Left renal cortex interstitium (tissue), 4 donors: ENCODE measurements at regions not wholly inside any gene's neighbourhood (a gene's known extent, or its start where the extent isn't known, plus 50 kb on each side); places are given as distances from the start of the nearest gene placed in this dataset.

Source experiments
- DNase-seq, 4 donors: peaks; one replicate each; pipeline ENCODE4 v3.0.0-alpha.2; 2013; ENCODE audit warnings: low read depth in 4 of 4, low spot score in 2 of 4, missing footprints in 1 of 4

DNA sequence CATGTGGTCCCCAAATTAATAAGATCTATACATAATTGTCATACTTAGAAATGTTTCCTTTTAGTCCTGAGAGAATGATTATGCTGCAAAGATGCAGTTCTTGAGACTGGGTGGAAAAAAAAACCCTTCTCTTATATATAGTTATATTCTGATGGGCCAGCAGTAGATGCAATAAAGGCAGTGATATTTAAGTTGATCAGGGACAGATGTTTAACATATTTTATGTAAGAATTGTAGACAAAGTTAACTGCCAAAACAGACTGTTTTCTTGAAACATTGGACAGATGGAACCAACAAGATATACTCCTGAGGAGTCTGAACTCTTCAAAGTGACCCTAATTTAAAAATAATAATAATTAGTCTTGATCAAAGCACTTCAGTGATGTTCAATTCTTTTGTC, 172.0 kb upstream of the LRIG1 start:
- DNase-seq, result no peak

DNA sequence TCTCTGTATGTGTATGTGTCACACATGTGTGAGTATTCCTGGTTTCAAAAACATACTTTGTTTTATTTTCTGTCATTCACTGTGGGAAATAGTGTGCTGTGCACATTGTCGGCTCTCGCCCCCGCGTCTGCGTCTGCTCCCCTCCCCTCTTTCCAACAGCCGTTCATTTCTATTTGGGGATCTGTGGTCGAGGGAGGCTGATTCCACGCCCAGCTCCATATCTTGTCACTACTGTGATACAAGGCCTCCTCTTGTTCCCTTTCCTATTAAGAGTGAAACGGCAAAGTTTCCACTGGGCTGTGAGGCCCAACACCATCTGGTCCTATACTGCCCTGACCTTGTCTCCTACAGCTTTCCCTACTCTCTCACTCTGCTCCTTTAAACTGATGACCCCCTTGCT, 172.5 kb upstream of the LRIG1 start:
- no peak for DNase-seq

DNA sequence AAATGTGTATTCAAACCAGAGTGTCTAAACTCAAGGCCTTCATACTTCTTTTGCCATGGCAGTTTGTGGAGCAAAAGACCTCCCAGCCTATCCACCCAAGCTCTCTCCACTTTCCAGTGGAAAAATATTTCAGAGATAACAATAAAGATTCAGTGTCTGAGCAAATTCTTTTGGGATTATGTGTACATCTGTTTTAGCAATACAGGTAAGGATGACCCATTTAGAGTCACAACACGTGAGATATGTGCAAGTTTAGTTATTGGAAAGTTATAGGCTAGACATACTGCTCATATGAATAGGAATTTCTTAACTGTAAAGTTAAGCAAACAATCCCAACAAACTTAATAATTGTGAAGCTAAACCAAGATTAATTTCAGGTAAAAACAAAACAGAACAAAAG, 174.5 kb upstream of the LRIG1 start:
- no peak for DNase-seq

DNA sequence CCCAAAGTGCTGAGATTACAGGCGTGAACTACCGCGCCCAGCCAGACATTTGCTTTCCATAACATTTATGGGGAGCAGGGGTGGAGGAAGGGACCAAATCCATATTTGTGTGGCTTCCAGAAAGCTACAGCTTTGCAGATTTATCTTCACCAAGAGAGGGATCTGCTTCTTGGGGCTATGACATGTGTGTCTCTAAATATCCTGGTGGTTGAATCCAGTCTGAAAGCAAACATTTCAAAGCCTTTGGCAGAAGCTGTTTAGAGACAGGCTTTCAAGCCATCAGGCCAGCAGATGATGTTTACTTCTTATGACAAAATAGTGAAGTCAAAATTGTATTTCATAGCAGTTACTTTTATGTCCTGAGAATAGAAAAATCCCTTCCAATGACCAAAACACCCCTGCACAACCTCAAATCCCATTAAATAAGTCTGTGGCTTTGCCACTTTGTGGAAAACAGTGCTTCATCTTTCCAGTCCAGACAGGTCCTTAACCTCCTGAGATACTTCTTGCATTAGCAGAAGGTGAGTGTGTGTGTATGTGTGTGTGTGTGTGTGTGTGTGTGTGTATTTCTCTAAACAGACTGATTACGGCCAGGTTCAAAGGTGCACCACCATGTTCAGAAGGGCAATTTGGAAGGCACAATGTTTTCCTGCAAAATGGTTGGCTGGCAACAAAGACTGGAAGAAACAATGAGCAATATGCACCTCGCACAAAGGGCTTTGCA, 191.4 kb upstream of the LRIG1 start:
- no peak for DNase-seq

DNA sequence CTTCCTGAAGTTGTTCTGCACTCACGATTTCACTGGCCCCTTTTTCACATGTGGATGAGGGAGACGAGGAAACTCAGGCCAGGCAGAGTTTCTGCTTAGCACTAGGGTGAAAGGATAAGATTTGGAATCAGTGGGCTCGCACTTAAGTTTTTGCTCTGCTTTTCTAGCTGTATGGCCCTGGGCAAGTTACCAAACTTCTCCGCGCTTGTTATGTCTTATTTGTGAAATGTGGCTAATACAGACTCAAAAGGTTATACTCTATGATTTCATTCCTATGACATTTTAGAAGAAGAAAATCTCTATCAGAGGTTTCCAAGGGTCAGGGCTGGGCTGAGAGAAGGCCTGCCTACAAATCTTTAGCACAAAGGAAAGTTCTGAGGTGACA, 191.9 kb upstream of the LRIG1 start:
- DNase-seq, result no peak

DNA sequence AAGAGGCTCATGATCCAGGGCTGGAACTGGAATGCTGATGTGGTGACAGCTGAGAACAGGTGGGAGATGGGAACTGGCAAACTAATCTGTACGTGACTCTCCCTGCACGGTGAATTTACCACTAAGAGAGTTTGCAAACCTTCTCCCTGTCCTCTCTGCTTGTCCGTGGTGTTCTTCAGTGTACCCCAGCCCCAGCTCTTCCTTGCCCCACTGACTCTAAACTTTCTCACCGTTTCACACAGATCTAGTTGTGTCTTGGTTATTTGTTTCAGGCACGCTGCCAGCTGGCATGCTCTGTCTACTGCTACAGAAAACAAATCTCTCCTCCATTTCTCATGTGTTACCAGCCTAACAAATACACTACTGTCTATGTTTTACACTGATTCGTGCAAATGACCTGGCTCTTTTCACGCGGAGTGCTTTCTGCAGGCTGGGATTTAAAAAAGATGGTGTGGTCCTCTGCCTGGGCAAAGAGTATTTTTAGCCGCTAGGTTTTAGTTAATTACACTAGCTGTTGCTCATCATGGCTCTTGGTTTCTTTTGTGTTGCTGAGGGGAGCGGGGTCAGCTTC, 192.7 kb upstream of the LRIG1 start:
- DNase-seq, result peak in 2 of 4 donors; percentile 24 to 42

DNA sequence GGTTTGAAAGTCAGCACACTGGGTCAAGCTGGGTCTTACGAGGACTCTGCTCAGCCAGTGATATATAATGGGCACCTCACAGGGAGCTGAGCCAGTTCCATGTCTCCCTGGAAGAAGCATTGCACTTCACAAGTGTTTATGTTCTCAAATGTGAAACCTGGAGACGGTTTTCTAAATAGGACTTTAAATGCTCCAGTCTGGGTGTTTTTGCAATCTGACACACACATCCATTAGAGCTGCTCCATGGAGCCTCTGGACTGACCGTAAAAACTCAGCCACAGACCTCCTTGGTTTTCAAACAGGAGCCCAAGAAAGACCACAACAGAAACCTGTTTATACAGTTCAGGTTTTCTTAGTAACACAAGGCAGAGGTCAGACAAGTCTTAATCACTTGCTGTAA, 201.3 kb upstream of the LRIG1 start:
- no peak for DNase-seq

DNA sequence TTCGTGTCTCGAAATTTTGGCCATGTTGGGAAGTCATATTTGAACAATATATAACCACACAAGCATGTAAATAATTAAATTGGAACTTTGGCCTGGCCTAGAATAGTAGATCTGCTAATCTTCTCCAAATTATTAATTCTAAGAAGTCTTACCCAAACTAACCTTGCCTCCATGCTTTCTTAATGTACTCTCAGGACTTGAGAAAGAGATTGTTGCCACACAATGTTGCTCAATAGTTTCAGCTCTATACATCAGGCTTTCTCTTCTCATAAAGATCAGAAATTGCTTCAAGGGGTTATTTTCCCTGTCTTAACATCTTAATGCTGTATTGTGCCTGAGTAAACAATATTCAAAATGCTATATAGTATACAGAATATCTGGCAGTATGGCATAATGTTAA, 202.7 kb upstream of the LRIG1 start:
- DNase-seq, result no peak

DNA sequence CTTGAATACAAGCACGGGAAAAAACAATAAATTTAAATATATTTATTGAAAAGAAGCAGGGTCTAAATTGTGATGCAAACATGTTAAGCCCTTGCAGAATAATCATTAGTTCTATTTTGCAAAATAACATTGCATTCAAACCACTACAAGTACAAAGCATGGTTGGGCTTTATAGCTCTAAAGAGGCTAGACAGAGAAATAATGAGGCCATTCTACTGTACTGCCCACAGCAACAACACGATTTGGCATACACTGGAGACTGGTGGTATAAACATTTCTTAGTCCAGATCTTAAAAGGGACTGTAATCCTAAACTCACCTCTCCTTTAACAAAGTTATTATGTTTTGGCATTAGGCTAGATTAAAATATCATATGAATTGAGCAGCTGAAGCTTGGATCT, 204.3 kb upstream of the LRIG1 start:
- DNase-seq, result no peak

DNA sequence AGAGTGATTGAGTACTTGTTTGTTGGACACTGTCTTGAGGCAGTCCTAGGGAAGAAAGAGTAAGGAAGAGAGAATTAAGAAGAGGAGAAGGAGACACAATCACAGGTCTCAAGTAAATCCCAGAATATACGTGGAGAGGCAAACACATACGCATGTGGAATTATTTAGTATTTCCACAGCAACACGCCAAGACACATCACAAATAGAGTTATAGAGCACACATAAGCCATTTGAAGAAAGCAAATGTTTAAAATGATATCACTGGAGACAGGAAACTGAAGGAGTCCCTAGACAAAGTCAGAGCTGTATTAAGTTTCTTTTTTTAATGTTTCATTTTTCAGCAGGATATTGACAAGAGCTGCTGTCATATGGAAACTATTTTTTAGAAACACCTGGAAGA, 206.1 kb upstream of the LRIG1 start:
- no peak for DNase-seq

DNA sequence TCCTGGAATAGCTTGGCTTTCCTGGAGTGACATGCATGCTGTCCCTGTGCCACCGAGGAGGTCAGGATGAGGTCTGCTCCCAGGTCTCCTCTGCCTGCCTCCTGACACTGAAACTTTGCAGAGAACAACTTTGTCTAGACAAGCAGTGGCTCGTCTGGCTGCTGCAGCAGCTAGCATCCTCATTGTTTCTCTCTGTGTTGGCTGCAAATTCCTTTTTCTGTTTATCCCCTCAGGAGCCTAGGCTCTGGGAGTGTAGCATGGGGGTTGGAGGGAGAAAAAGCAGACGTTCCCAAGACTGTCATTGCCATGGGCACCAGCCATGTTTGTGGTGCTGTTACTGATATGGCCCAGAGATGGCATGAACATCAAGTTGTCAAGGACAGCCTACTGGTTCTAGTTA, 208.7 kb upstream of the LRIG1 start:
- no peak for DNase-seq

DNA sequence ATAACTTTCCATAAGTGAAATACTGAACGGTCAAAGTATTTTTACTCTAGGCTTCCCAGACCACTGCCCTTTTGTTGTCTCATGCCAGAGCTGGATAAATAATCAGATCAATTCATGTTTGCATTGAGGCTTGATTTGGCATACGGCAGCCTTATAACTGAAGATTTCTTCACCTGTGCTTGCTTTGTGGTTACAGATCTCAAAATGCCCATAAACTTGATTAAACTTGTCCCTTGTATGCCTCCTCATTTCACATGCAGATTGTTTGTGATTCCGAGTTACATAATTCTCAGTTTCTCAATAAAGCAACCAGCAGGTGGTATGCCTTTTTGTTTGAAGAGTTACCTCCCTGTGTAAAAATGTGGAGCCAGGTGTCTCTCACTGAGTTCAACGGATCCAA, 211.4 kb upstream of the LRIG1 start:
- DNase-seq, result no peak

DNA sequence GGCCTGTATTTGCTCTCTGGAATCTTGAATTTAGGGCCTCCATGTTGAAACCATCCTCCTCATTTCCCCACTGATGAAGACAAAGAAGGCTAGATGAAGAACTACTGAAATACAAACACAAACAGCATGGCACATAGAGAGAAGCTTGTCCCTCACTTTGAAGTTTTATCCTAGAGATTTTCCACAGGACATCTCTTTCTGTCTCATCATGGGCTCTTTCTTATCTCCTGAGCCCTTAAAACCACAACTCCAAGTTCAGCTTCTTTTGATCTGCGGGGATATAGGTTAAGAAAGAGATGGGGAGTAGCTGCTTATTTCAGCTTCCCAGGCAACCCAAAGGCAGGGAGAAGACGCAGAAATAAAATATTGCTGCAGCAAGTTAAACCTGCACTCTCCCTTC, 213.1 kb upstream of the LRIG1 start:
- DNase-seq, result no peak

DNA sequence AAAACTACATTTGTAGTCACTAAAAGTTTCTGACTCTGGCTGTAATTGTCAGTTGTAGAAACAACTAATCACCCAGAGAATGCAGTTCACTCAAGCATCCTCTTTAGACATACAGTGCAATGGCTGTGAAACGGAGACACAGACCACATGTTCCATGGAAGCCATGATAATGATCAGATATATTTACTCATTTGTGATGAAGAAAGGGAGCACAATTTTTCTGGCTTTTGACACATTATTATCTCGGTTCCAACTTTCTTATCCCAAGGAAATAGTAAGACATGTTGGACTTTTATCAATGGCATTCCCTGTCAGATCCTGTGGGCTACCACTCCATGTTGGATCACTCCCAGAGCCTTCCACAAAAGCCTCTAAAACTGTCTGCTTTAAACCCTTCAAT, 215.0 kb upstream of the LRIG1 start:
- no peak for DNase-seq

DNA sequence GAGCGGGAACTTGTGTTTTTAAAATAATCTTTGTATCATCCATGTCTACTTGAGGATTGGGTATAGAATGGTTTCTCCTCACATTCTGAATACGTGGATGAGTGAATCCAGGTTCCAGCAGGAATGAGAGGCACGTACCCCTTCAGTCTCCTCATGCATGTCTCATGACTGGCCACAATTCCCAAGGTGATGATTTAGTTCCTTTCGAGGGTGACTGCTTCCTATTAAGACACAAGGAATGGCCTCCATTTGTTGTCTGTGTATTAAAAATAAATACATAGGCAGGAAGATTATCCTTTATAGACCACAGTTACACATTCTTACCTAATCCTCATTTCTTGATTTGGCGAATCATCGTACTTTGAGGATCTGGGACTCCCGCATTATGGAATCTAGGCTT, 217.0 kb upstream of the LRIG1 start:
- no peak for DNase-seq

DNA sequence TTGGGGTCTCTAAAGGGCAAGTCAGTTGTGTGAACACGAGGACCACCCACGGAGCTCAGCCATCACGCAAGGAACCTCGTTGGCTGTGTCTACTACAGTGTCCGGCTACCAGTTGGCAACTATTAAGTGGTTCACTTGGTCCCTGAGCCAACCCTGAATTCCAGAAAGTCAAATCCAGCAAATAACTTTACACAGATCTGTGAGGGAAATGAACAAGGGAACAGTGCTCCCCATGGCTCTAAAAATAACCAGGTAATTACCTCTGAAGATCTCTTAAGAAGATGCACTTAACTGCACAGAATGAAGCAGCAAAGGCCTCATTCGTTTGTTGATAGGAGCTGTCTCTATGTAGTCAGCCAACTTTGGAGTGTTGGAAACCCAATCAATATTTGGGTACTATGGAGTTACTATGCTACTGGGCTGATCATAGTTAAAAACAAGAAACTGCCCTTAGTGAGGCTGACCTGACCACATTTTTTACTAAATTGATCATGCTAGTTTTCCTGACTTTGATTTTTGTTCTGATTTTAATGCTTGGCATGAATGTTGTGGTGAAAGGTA, 219.1 kb upstream of the LRIG1 start:
- no peak for DNase-seq

DNA sequence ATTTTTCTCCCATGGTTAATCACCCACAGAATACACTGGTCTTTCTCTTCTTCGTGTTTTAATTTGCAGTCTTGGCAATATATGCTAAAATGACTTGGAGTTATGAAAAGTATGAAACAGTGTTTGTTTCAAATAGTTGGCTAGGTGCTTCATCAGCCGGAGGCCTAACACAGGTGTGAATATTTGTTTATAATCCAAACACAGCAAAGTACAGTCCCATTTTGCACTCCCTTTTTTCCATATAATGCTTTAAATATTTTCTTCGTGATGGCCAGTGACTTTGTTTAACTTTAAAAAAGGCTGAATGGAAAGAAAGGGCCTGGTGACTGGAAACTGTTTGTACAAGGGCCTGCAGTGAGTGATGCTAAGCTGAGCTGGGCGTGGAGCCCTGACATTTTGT, 219.7 kb upstream of the LRIG1 start:
- DNase-seq, result no peak

DNA sequence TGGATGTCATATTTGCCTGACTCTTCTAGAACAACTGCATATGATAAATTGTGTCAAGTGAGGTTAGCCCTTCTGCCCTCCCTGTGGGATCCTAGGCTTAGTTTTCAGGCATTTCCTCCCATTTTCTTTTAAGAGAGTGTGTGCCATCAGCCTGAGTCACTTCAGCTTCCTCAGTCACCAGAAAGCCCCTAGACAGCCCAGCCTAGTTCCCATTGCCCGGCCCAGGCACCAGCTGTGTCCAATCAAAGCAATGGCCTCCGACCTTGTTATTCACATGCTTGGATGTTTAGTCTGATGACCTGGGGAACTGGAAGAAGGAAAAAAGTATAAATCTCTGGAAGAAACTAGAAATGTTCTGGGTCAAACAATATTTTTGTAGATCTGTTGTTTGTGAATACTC, 221.9 kb upstream of the LRIG1 start:
- peak in 2 of 4 donors; percentile 26 to 31 for DNase-seq

DNA sequence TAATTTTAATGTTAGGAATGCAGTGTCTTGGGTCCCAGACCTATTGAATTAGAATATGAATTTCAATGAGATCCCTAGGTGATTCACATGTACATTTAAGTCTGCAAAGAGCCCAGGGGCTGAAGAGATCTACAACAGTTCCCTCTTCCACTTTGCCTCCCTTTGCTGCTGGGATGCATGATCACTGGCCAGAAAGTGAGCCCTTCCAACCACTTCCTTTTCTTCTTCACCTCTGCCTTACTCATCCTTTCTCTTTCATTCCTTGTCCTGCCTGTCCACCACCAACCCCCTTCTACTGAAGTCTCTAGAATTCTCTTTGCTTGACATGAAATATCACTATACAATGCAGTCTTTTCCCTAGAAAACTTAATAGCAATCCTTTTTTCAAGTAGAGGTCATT, 222.4 kb upstream of the LRIG1 start:
- no peak for DNase-seq

DNA sequence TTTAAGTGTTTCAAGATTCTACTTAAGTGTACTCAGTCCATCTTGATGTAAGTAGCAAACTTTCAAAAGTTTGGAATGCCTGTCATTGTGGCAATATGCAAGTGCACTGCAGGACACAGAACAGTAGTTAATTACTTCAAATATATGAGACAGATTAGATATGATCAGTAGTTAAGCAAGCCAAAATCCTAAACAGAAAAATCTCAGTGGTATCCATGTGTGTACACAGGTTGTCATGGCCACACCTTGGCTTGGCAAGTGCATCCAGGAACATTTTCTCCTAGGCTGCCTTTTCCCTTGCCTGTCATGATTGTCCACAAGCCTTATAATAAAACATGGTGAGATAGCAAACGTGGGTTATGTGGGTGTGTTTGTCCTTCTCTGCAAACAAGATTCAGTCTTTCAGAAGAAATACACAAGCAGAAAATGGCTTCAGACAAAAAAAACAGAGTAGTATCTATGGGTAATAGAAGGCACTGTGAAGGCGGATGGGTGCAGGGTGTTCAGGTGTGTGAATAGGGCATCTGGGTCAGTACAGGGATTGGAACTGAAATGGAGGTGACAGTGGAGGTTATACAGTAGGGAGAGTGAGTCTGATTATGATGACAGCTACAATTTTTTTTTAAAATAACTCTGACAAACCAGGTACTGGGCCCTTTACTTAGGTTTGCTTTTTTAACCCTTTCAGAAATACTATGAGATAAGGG, 229.0 kb upstream of the LRIG1 start:
- no peak for DNase-seq

DNA sequence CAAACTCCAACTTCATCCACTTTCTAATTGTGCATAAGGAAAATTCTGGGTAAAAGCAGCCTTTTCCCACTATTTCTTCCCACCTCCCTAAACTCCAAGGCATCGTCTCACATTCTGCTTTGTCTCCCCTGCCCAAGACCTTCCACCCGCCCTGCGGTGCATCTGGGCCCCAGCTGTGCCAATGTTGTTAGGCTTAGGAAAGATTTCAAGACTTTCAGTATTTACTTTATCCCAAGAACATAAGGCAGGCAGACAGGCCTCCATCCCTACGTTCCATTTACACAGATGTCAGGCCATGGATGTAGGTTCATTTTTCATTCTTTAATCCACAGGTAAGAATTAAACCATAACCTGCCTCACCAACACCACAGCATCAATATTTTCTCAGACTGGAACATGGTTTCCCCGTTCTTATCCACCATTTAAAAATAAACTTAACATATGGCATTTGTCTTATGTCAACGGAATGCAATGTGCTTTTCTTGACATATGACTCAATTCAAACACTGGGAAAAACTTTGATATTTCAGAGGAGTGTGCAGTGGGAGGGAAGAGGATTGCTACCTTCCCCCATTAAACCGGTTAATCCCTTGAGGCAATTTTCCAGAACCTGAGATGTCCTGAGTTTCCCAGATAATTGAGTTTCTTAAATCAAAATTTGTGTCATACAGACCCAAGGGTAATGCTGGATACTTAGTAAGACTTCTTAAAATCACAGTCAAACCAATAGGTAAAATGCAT, 238.0 kb upstream of the LRIG1 start:
- DNase-seq, result no peak
